ENCODE measurements at regions not wholly inside any gene's neighbourhood (a gene's known extent, or its start where the extent isn't known, plus 50 kb on each side); places are given as distances from the start of the nearest gene placed in this dataset.

DNA sequence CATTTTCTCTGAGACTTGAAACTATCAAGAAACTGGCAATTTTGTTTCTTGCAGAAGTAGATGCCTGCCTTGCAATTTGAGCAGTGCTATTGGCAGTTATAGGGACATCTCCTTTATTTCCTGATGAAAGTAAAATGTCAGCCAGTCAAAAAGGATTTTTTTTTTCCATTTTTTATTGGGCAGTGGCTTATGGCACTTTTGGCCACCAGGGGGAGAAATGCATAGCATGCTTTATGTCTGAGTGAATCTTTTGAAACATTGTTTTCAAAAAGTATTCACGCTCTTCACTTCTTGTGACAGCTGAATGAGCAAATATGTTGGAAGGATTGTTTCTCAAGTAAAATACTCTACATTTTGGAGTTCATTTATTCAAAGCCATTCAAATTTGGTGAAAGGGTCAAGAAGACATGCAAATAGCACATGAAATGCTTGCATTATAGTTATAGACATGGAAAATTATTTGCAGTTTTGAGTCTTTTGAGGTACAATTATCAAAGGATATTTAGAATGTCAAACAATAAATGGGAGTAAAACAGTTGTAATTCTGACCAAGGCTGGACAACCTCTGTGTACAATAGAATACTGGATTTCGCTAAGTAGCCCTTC is 491.0 kb downstream of the CDH2 start:
- no peak for DNase-seq

DNA sequence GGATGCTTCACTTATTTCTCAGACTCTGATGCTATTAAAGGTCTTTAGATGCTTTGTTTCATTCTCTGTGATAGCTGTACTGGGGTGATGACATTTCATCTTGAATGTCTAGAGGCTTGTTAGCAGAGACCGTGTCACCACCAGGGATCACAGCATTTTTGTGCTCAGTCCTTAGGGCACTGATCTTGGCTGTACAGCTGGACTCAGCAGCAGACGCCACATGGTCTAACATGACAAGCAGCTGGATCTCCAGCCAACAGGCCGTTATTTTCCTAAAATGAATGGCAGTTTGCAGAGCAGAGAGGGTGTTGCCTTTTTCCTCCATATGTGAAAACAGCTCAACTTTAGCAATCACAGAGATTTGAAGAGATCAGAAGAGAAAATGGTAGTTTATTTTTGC is 491.8 kb downstream of the CDH2 start:
- no peak for DNase-seq

DNA sequence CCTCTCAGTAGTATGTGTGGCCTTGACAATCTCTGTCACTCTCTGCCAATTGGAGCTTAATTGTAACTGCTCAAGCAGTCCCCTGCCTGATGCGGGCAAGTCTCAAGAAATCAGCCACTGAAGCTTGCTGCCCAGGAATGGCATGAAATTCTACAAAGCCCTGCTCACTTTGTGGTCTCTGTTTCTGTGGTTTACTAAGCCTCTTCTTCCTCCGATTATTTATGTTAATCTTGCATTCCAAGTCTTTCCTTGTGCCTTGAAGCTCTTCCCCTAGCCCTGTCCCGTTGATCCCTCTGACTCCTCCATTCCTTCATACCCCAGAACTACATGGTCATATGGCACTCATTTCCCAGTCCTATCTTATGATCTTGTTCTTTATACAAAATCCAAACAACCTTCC is 489.3 kb upstream of the CHST9 start:
- DNase-seq: no peak

DNA sequence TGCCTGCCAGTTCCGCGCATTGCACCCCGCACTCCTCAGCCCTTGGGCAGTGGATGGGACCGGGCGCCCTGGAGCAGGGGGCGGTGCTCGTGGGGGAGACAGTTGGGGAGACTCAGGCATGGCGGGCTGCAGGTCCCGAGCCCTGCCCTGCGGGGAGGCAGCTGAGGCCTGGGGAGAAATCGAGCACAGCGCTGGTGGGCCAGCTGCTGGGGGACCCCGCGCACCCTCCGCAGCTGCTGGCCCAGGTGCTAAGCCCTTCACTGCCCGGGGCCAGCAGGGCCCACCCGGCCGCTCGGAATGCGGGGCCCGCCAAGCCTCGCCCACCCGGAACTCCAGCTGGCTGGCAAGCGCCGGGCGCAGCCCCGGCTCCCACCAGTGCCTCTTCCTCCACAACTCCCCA is 488.8 kb upstream of the CHST9 start:
- no peak for DNase-seq

DNA sequence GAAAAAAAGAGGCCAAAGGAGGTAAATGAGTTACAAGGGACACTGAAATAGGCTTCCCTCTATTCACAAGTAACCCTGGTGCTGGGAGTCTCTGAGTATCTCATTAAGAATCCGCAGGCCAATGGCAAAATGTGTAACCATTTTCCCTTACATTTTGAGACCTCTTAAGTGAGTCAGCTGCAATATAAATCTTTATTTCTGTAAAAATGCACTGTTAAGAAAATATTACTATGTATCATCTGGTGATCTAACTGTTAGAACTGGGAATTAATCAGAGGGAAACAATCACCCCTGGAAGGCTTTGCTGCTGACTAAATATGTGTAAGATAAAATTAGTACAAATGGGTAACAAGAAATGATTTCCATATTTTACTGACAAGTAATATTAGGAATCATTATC is 483.1 kb upstream of the CHST9 start:
- DNase-seq: no peak

DNA sequence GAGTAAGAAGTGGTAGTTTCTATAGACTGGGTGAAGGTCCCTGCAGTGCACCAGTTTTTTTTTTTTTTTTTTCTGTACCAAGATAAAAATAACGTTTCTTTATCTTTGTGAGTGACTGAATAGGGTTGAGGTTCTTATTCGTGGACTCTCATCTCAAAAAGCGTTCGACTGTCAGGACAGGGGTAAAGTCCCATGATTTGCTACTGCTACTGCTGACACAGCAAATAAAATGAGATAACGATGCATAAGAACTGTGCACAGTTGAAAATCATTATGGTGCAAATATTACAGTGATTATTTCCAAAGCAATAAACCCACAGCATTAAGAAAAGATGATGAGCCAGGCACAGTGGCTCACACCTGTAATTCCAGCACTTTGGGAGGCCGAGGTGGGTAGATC is 482.0 kb upstream of the CHST9 start:
- DNase-seq: no peak

DNA sequence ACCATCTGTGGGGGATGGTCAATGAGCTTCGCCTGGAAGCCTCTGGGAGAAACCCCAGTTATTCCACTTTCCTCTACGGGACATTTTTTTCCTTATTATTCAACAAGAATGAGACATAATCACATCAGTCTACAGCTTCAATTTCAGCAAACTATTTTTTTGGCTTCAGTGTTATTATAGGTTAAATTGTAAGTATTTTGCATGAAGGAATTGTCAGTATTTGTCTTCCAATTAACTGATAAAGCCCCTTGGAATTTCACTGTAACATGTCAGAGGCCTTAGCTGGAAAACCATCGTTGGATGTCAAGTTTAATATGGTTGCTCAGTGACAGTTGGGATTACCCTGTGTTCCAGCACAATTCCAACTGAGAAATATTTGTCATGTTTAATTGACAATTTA is 480.9 kb upstream of the CHST9 start:
- no peak for DNase-seq

DNA sequence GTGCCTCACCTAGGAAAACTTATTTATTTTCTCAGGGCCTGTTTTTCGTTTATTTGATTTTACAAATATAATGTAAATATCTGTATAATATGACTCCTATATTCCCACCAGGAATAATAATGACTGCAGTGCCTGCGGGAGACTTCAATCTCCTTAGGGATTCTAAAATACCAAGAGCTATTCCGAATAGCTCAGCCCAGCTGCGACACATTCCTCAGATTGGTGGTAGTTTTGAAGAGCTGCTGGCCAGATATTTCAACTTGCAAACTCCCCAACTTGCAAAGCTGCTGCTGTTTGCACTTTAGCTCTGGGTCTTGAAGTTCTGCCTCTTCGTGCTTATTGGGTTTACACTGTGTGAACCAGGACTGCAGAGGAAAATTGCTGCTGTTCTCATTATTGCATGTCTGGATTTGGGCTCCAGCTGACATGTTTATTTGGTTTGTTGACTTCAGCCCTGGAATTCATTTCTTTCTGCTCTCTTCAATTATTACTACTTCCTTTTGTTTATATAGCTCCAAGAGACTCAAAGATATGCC is 480.2 kb upstream of the CHST9 start:
- no peak for DNase-seq

DNA sequence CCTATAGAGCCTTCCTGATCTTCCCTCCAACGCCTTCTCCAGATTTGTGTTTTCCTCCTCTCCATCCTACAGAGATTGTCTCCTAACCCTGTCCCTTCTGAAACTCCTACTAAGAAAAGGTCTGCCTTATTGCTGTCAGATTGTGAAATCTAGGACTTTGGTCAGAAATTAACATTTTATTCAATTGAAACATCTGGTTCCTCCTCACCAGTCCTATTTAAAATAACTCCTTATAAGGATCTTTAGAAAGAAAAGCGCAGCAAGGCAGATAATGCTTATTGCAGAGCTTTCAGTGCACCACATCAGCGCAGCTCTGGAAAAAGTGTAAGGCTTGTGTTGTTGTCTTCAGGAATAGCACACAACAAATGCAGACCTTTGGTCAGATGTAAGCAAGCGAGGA is 477.8 kb upstream of the CHST9 start:
- DNase-seq: no peak

DNA sequence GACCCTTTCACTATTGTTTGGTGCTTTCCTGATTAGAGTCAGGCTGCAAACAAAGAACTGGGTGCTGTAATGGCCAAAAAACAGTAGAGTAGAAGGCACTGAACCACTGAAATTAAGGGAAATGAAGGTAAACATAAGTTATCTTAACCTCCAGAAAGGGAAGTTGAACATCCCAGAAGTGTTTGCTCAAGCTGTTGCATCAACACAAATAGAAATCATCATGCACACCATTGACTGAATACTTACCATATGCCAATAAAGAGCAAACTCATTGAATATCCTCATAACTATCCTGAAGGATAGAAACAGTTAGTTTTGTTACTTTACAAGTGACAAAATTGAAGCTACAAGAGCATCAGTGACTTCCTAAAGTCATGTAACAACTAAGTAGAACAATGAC is 477.4 kb upstream of the CHST9 start:
- DNase-seq: no peak

DNA sequence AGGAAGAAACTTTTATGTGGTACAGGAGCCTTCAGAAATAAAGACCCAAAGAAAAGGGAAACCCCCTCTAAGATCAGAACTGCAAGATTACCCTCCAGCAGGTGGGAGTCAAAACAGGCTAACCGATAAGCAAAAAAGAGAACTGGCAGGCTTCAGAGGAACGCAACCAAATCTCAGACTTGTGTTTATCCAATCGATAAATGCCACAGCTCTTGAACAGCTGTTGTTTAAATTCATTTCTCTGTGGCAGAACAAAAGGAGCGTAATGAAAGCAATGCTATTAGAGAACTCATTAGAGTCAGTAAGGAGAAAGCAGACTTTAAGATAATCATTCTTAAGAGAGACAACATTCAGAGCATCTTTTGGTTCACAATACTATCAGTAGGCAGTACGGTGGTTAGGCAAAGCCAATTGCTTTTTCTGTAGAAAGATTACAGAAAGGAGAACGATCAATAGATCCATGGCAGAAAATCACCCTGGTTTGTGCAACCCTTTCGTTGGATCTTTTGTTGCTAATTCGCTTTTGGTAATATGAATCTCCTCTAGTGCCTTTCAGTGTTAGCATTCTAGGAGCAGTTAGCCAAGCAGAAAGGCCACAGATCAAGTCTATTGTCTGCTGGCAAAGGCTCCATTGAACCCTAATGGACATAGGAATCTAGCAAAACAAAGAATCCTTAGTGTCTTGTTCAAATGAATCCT is 476.4 kb upstream of the CHST9 start:
- DNase-seq: no peak

DNA sequence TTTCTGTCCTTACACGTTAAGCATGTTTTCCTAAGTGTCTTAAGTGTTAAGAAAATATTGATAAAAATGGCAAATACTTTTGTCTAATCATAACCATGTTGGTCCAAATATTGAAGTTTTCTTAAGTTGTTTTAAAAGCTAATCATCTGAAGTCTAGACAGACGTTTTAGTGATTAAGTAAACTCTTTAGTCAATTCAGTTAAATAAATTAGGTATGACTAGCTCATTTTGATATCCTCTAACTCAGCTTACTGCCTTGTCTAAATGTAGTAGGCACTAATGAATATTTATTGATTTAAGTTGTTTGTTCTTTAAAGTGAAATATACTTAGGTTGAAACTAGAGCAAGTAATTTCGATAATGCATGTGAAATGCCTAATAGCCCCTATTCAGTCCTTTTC is 471.8 kb upstream of the CHST9 start:
- no peak for DNase-seq

DNA sequence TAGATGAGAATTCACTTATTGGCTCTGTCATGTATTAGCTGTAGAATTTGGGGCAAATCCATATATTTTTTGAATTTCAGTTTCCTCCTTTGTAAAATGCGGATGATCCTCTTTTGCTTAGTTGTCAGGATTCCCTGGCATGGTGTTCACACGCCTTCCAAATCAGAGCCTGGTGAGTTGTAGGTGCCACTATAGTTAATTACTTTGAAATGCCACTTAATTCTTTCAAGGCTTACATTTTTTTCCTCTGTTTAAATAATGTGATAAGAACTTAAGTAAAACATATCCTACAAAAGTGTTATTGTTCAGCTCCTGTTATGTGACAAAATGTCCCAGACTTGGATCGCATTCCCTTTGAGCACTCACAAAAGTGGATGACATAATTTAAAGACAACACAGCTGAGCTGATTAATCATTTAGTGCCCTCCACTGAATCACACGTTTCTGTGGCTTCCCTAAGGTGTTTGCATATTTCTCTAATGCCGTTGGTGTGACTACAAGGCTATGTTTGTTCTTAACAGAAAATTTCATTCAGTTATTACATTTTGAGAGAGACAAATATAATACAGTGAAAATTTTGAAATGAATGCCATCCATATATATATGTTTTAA is 471.2 kb upstream of the CHST9 start:
- no peak for DNase-seq

DNA sequence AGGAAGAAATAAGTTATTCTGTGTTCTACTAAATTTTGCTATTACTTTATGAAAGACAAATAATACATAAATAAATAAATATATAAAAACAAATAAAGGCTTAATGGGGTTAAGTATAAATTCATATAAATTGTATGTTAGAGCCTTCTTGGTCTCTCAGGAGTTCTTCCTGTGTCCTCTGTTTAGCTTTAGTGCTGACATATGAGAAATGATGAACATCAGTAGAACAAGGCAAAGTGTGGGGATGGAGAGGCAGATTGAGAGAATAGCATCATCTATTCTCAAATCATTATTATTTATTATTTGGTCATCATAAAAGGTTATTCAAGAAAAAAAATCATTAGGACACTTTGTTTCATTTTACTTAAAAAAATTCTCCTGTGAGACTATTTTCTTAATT is 468.1 kb upstream of the CHST9 start:
- DNase-seq: no peak

DNA sequence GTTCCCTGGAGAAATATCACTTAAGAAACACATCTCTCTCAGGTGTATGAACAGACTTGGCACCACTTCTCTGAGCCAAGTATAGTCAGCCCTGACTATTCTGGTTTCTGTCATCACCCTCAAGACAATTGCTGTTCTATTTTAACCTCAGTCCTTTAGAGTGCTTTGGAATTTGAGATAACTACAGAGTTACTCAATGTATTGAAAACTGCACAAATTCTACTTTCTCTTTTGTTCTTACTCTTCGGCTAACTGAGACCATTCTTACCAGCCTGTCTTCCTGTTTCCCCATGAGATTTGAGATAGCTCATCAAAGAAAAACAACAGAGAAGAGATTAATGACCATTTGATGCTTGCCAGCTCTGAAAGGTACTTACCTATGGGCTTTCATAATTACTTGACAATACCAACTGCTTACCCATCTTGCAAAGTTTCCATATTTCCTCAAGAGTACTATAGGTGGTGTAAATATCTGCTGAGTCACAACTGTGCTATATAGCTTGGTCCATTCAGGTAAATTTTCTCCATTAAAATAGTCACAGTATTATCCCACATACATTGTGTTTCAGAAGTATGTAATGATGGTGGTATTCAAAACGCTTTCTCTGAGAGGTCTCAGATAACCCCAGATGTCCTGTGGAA is 467.5 kb upstream of the CHST9 start:
- no peak for DNase-seq

DNA sequence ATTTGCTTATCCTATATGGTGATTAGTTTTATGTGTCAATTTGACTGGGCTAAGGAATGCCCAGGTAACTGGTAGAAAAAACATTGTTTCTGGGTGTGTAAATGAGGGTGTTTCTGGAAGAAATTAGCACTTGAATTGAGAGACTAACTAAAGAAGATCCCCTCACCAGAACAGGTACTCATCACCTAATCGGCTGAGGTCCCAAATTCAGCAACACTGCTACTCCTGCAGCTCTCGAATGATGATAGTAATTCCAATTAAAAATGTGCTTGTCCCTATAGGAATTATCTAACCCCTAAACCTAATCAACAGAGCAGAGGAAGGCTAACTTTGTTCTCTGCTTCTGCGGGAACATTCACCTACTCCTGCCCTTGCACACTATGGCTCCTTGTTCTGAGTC is 464.5 kb upstream of the CHST9 start:
- no peak for DNase-seq

DNA sequence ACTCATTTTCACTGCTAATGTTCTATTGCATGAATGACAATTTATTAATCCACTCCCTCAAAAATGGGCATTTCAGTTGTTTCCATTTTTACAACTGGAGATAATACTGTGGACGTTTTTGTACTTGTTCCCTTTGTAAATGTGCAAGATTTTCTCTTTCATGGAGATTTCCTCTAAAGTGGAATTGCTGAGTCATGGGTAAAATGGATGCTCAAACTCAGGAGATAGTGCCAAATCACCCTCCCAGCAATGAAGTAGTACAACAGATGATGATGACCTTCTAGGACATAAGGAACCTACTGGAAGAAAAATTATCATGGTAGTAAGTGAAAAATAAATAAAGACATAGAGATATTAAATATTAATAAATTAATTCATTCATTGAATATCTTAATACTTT is 460.8 kb upstream of the CHST9 start:
- no peak for DNase-seq

DNA sequence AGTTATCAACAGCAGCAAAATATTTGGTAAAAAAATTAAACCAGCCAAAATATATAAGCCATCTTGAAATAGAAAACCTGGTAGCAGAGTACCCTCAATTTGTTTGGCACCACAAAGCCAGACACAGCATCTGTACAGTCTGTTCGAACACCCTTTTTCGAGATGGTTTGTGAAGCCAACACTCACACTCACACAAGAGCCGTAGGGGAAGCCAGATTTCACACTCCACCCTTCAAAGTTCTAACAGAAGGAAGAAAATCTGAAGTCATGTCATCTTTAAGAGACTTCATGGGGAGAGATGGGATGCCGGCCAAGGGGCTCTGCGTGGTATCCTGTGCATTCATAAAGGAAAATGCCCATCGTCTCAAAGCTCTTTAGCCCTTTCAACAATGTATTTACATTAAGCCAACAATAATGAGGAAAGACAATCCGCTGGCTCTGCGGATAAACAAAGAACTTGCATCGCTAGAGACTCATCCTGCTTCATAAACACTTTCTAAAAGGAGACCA is 451.5 kb upstream of the CHST9 start:
- no peak for DNase-seq

DNA sequence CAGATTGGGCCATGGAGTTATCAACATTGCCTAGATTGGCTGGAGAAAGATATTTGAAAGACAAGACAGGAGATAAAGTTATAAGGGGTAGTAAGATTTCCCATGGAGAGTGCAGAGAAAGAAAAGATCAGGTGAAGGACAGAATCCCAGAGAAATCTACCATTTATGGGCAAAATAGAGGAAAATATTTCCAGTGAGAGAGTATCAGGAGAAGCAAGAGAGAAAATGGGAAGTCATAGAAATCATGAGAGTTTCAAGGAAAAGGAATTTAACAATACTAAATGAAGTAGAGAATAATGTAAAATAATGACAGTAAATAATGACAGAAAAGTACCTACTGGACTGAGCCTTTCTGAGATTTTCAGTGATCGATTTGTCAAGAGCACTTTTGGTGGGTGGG is 447.6 kb upstream of the CHST9 start:
- DNase-seq: no peak

DNA sequence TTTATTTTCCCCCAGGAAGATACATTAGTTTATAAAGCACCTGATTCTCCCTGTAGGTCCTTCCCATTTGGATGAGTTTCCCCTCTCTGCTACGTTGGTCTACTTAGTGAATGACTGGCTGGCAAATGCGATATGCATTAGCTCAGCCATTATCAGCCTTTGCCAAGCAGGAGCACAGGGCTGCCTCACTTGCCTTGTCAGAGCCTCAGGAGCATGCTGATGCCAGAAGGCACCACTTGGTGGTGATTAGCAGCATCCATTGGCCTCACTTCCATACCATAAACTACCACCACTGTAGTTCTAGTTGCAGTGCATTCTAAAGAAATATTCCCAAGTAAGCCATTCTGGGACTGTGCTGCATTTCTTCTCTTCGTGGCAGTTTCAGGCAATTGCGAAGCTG is 442.8 kb upstream of the CHST9 start:
- no peak for DNase-seq

DNA sequence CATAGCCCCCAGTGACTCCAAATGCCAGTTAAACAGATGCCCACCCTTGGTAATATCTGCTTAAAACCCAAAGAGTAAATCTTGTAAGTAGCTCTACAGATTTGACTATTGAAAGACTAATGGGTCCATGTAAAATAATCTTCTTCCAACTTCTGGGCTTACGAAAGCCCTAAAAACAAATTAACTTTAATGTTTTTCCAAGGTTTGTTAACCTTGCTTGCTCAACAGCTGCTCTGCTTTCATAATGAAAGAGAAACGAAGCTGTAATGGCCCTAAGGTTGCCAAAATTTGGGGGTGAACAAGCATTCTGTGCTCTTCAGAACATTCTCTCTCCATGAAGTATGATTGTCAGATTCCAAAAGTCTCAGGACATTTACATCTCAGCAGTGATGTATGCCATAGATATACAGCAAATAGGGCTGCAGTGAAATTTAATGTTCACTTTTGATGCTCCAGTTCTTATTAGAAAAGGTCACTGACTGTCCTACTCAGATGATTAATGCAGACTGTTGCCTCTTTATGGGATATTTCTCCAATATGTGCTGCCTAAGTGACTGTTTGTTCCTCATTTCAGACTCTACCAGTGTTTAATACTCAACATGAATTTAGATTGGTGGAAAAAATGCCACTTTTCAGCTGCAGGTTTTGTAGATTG is 436.3 kb upstream of the CHST9 start:
- DNase-seq: no peak

DNA sequence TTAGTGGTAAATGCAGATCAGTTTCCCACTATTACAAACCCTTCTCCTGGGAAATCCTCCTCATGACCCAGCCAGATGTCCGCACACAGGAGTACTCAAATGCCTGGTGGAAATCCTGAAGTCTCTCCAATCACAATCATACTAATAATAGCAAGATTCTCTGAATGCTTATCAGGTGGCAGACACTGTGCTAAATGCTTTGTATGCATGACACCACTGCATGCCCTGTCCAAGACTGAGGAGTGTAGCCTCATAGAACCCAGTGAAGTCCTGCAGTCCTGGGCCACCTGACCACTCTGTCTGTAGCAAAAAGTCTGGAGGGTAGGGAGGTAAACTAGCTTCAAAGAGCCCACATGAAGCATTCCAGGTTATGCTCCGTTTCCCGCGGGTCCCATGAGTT is 434.8 kb upstream of the CHST9 start:
- DNase-seq: no peak

DNA sequence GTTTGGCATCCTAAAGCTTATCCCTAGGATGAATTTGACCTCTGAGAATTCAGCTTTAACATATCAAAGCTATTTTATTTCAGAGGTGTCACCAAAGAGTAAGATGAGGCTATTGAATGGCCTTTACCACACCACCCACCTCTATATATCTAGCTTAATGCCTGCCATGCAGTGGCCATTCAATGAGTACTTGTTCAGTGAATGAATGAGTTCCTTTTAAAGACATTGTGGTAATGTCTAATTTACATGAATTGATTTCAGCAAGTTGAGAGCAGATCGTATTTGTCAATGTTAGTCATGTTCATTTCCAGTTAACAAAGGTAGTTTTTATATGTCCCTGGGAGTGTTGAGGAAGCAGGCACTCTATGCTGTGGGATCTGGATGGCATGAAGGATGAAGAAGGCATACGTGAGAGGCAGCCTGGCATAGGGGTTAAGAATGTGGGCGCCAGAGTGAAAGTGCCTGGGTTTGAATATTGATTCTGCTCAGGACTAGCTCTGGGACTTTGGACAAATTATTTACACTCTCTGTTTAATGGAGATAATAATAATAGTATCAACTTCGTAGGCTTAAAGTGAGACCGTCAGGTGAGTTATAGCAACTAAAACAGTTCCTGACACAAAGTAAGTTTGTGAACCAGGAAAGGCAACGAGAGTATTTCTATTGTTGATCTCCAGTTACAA is 434.1 kb upstream of the CHST9 start:
- no peak for DNase-seq
